C4-2B (cell line): ENCODE measurements at regions not wholly inside any gene's neighbourhood (a gene's known extent, or its start where the extent isn't known, plus 50 kb on each side); places are given as distances from the start of the nearest gene placed in this dataset.

ENCODE experiments used
- ZFX ChIP-seq: fragments of 450-650 bp; IDR thresholded peaks from 2 replicates; pipeline ENCODE4 v1.6.1; 2017
- TF ChIP-seq, protein P1 (sequence below): fragments of 450-650 bp; conservative IDR thresholded peaks from 2 replicates; pipeline ENCODE4 v1.5.1; 2017; ENCODE audit warnings: mild to moderate bottlenecking

DNA sequence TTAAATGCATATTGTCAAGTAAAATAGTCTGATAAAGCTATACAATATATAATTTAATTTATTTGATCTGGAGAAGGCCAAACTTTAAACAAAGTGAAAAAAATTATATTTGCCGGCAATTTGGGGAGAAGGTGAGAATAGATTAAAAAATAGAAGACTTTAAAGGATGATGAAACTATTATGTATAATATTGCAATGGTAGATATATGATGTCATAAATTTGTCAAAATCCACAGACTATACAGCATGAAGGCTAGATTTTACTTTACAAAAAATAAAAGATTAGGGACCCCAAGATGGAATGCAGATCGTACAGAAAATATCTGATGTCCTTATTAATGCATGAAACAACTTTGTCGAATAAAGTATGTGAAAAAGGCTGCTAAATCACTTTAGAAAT is 67.3 kb upstream of the MAL start:
- TF ChIP-seq, protein P1, sequence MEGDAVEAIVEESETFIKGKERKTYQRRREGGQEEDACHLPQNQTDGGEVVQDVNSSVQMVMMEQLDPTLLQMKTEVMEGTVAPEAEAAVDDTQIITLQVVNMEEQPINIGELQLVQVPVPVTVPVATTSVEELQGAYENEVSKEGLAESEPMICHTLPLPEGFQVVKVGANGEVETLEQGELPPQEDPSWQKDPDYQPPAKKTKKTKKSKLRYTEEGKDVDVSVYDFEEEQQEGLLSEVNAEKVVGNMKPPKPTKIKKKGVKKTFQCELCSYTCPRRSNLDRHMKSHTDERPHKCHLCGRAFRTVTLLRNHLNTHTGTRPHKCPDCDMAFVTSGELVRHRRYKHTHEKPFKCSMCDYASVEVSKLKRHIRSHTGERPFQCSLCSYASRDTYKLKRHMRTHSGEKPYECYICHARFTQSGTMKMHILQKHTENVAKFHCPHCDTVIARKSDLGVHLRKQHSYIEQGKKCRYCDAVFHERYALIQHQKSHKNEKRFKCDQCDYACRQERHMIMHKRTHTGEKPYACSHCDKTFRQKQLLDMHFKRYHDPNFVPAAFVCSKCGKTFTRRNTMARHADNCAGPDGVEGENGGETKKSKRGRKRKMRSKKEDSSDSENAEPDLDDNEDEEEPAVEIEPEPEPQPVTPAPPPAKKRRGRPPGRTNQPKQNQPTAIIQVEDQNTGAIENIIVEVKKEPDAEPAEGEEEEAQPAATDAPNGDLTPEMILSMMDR, result no peak
- no peak for TF ChIP-seq ZFX
